HG02588 (cell line): ENCODE measurements at regions not wholly inside any gene's neighbourhood (a gene's known extent, or its start where the extent isn't known, plus 50 kb on each side); places are given as distances from the start of the nearest gene placed in this dataset.
"Not testable (repeated sequence)": the region's sequence is repeated elsewhere in the genome, so short reads cannot be mapped to it uniquely, and the experiment has no call there.

Experiments
- ATAC-seq: cut with Tn5 transposase; IDR thresholded peaks from one replicate; pipeline ENCODE4 v1.9.1; 2021; ENCODE audit warnings: mild to moderate bottlenecking, moderate library complexity; ENCODE audit not compliant: unreplicated experiment

- ATAC-seq = no peak
These were observed 361.8 kb upstream of the ROPN1 start for GRCh38 chr3:124353691-124354090.

- no peak for ATAC-seq
These were observed 362.2 kb upstream of the ROPN1 start for GRCh38 chr3:124354150-124354549.

- ATAC-seq = no peak
These were observed 366.2 kb upstream of the ROPN1 start for GRCh38 chr3:124358156-124358555.

DNA sequence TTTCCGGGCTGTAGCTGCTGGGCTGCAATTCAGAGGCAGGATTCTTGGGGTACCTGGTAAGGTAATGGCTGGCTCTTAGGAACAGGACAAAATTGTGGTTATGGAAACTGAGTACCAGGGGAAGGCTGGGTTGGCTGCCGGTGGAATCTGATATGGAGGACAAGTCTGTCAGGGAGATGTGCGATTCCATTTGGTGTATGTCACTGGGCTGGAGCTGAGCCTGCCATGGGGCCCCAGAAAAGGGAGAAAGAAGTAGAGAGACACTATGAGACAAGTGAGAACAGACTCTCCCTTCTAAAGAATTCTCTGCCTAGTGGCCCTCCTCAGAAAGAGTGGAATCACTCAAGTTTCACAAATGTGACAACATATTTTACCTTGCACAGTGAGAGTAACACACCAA, 368.2 kb upstream of the ROPN1 start:
- no peak for ATAC-seq

- no peak for ATAC-seq
These were observed 368.6 kb upstream of the ROPN1 start for GRCh38 chr3:124360563-124360962.

DNA sequence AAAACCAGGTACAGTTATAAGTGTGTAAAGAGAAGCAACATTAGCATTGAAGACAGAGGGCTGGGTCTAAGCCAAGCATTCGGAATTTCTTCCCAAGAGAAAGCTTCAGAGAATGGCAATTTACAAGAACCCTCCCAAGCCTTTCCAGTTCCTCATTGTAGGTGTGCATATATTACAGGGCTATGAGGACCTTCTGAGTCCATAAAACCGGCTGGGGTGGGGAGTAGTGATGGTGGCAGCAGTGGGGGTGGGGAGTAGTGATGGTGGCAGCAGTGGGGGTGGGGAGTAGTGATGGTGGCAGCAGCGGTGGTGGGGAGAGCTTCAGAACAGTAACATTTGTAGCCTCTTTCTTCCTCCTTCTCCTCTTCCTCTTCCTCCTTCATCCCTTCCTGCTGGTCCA, 368.7 kb upstream of the UMPS start:
- no peak for ATAC-seq

DNA sequence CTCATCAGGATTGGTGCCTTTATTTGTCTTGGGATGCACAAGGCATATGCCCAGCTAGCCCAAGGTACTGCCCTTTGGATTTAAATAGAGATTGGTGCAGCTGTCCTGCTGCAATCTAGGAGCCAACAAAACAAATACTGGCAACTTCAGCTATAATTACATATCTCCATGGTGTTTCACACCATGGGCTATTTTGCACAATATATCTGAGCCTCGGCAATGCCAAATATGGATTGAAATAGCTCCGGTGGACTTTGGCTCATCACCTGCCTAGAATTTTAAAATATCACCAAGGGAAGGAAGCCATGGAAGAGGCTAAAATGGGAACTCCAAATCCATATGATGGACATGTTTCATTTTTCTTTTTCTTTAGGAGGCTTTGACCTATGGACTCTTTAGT, 367.8 kb upstream of the UMPS start:
- ATAC-seq = no peak

DNA sequence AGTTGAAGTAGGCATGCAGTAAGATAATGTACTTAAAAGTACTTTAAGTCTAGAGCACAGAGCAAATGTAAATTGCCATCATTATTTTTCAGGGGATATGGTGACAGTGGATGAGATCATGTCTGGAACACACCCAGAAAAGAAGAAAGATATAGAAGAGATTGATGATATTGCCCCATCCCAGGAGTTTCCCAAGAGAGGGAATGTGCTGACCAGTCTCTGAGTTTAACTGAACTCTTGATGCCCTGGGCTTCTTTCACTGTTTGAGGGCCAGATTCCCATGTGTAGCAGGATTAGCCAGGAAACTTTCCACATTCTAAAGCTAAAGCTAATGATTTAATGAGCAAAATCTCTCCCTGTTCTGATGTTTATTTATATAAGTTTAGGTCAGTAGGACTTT, 366.8 kb upstream of the UMPS start:
- no peak for ATAC-seq

GRCh38 chr3:124364317-124365020, 365.8 kb upstream of the UMPS start:
- no peak for ATAC-seq

- ATAC-seq = not testable (repeated sequence)
These were observed 363.6 kb upstream of the UMPS start for GRCh38 chr3:124366655-124367054.

GRCh38 chr3:124372775-124373174, 357.5 kb upstream of the UMPS start:
- ATAC-seq = no peak

GRCh38 chr3:124373524-124373923, 356.7 kb upstream of the UMPS start:
- no peak for ATAC-seq

DNA sequence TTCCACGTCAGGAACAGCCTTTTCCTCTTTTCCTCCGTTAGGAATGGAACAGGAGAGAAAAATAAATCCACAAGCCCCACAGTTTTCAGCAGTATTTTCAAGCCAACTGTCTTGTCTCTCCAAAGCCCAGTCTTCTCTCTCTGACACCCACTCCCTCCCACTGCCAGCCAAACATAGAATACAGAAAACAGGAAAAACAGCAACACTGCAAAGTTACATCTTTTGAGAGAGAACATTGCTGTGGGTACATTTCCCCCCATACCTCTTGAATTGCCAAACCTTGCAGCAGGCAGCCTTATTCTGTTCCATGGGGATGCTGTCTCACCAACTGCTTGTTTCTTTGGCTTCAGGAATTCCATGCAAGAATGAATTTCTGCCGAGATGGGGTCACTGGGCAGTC, 355.7 kb upstream of the UMPS start:
- ATAC-seq = no peak

DNA sequence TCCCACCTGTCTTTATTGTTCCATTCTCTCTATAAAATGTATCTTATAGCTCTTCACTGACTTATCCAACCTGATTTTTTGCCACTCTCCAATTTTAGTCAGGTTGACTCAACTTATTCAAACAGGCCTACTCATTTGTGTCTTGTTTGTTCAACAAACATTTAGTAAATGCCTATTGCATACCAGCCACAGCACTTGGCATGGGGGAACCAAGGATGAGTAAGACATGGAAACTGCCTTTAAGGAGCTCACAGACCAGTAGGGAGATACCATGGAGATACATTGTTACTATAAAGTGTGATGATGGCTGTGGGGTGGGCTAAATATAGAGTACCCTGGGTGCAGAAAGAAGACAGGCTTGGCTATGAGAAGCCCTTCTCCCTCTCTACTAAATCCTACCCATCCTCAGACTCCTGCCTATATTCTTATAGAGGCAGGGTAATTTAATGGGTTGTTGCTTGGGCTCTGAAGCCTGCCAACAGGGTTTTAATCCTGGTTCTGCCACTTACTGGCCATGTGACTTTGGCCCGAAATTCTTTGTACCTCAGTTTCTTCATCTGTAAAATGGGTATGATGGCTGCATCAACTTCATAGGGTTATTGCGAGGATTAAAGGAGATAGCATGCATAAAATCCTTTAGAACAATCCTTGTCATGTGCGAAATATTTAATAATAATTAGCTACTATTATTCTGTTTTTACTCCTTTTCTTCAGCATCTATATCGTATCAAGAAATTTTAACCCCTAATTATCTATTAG, 348.5 kb upstream of the UMPS start:
- ATAC-seq = no peak

- no peak for ATAC-seq
These were observed 347.2 kb upstream of the UMPS start for GRCh38 chr3:124383051-124383450.

DNA sequence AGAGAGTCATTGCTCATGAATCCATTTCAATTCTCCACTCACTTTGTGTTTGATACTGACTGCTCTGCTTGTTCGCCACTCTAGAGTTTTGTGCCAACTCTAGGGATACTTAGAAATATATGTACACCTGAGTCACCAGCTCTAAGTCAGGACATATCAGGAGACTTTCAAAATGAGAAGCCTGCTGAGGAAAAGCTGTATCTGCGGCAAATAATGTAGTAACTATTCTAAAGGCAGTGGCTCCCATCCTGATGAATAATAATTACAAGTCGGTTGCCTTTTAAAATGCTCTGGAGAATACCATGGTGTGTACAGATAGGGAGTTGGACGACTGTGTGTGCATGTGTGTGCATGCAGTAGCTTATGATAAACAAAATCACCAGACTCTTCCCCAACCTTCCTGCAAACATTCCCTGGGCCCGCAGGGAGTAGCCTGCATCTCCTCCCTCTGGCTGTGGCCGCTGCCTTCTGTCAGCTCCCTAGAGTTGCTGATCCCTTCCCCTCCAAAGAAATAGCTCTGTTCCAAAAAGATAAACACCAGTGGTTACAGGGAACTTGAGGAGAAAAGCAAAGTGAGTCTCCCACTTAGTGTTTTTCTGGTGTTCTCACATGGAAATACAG, 346.3 kb upstream of the UMPS start:
- ATAC-seq = no peak

GRCh38 chr3:124384527-124384926, 345.7 kb upstream of the UMPS start:
- ATAC-seq = no peak

DNA sequence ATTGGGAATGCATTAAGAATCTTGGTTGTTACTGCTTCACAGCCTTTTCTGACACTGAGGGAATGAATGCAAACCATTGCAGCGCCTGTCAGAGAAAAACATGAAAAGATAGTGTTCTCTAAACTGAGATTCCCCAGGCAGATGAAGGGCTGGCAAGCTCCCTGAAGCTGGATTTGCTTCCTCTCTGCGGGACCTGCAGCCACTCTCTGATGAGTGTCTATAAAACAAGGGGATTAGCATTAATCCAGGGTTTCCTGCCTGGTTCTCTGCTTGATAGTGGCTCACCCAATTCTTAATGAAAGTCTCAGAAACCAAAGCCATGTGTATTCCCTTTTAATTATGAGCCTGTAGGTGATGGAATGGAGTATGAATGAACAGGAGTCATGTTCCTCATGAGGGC, 344.3 kb upstream of the UMPS start:
- ATAC-seq = no peak

- ATAC-seq = no peak
These were observed 343.2 kb upstream of the UMPS start for GRCh38 chr3:124386996-124387595.

GRCh38 chr3:124391774-124392173, 338.5 kb upstream of the UMPS start:
- no peak for ATAC-seq

DNA sequence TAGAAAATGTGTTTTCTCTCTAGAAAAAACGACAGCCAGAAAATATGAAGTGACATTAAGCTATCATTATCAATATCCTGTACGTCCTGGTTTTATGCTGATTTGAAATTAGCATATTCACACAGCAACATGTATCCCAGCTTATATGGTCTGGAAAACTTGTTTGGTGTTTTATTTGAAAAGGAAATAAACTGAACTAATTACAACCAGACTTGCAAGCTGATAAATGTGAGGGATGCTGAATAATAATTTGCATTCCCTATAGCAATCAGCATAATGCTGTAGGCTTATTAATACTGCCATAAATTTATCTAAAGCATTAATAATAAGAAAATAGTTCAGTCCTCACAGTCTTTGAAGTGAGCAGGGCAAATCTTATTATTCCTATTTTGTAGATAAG, 336.9 kb upstream of the UMPS start:
- no peak for ATAC-seq

DNA sequence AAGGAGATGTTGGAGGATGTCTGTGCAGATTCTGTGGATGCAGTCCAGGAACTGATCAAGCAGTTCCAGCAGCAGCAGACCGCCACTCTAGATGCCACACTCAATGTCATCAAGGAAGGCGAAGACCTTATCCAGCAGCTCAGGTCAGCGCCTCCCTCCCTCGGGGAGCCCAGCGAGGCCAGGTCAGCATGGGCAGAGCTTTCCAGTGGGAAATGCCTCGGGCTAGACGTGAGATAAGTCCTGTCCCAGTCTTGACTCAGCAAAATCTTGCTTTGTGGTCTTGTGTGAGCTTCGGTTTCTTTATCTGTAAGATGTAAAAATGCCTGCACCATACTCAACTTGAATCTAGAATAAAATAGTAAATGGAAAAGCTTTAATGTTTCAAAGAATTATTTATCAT, 335.1 kb upstream of the UMPS start:
- no peak for ATAC-seq
